Ramos (cell line): ENCODE measurements at regions not wholly inside any gene's neighbourhood (a gene's known extent, or its start where the extent isn't known, plus 50 kb on each side); places are given as distances from the start of the nearest gene placed in this dataset.

Experiments
- in situ Hi-C: fragments of 300-500 bp; cut with MboI; formaldehyde crosslinking; loops from one replicate; pipeline ENCODE4 v1.14.3; 2022; ENCODE audit warnings: low sequenced_read_pairs; ENCODE audit not compliant: unreplicated experiment

GRCh38 chr2:164314148-164314547 is 307.1 kb downstream of the GRB14 start:
- in situ Hi-C loops = no loop called here

GRCh38 chr2:164306872-164307271 is 314.4 kb downstream of the GRB14 start:
- in situ Hi-C loops = no loop called here

GRCh38 chr2:164302786-164303185 is 318.5 kb downstream of the GRB14 start:
- in situ Hi-C loops = no loop called here

- in situ Hi-C loops = no loop called here
Observed at GRCh38 chr2:164288235-164288634, 333.0 kb downstream of the GRB14 start.

GRCh38 chr2:164287056-164287455 is 334.2 kb downstream of the GRB14 start:
- in situ Hi-C loops = no loop called here

DNA sequence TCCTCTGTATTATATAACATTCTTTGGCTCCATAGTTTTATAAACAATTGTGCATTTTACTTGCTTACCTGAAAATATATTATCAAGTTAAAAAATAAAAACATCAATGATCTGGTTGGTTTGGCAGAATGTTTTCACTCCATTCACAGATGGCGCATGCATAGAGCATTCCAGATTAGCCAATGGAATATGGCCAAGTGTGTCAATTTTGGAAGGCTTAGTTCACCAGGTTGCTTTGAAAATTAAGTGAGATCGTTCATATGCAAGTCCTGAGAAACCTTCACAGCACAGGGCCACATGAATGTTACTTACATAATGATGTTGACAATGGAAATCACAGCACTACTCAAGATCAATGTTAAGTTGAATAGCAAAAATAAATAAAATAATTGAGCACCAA is 335.7 kb downstream of the GRB14 start:
- in situ Hi-C loops = no loop called here

- in situ Hi-C loops = no loop called here
Observed at GRCh38 chr2:164281896-164282295, 339.4 kb downstream of the GRB14 start.

GRCh38 chr2:164275659-164276058 is 345.6 kb downstream of the GRB14 start:
- in situ Hi-C loops = no loop called here

- in situ Hi-C loops = no loop called here
Observed at GRCh38 chr2:164260506-164260905, 360.8 kb downstream of the GRB14 start.

- in situ Hi-C loops = no loop called here
Observed at GRCh38 chr2:164257742-164258141, 363.5 kb downstream of the GRB14 start.

DNA sequence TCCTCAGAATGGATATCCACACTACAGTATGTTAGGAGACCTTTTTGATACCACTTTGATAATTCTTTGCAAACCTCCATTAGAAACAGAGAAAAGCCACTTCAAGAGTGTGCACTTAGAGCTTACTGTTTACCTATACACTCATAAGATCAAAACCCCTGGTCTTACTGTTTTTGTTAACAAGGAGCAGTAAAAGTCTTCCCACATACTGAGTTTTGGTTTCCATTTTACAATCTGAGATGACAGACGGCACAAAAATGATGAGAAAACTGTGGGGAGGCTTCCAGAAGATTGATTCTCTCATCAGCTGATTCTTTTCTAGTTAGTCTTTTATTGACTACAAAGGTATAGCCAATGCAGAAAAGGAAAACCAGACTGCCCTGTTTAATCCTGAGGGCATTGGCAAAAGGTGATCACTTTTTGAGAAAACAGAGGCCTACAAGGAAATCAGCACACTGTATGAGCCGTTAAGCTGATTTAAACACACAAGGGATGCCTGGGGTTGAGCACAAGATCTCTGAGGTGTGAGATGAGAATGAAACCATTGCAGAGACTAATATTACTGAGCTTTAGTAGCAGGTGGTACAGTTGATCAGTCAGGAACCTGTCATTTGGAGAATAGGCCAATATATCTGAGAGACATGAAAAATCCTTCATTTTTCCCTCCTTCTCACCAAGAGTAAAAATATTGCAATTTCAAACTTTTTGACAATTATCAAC is 368.6 kb downstream of the GRB14 start:
- in situ Hi-C loops = no loop called here

DNA sequence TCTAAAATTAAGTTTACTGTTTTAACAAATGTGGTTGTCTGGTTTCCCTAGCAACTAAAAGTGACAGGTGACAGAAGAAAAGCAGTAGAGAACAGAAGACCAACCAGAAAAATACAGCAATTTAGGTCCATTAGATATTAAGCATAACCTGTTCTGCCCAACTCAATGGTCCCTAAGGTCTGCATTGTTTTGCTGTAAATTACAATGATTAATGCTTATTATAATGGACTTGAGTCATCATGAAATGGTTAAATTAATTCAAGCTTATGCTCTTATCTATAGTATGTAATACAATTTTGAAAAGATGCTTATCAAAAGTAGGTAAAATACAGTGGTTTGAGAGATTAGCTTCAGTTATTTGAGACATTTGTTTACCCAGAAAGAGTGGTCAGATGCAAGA is 378.0 kb downstream of the GRB14 start:
- in situ Hi-C loops = no loop called here

GRCh38 chr2:164242409-164242808 is 378.9 kb downstream of the GRB14 start:
- in situ Hi-C loops = no loop called here

DNA sequence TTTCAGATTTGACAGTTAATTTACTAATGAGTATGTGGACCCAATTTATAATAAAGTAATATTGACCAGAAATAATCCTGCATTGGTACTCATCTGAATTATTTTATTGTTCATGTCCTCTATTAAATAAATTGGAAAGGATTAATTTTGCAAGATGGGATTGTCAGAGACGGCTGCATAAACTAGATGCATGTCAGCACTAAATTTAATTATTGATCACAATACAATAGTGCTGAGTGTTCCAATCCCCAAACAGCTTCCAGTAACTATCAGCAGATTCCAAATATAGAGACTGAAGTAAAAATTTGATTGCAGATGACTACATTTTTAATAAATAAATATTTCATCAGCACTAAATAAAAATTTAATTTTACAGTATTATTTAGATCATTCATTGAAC is 387.2 kb downstream of the GRB14 start:
- in situ Hi-C loops = no loop called here

DNA sequence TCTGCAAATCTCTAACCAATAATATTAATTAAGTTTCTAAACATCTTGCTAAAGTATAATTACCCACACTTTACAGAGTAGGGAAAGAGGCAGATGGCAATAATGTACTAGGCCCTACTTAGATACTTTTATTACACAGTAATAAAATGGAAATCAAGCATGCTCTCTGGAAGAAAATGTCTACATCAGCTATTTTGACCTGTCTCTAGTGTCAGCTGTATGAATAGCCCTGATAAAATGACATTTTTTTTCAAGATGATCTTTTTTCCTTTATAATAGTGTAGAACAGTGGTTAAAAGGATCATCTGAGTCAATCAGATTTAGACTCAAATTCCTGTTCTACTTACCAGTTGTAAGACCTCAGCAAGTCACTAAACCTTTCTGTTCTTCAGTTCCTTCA is 397.3 kb downstream of the GRB14 start:
- in situ Hi-C loops = no loop called here

DNA sequence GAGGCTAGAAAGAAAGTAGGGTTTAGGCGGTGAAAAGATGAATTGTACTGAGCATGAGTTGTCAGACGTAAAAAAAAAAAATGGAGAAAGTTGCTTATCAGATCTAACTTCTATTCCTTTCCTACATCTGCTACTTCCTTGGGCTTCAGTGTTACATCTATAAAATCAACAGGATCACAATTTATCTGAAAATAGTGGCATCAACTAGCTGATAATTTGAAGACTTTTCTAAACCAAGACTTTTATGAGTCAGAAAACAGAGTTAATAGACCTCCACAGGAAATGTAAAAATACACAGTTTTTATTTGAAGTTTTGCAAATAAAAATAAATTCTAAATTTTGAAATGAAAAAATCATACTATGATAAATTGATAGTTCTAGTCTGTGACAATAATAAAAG is 399.8 kb downstream of the GRB14 start:
- in situ Hi-C loops = no loop called here

GRCh38 chr2:164220265-164220664 is 401.0 kb downstream of the GRB14 start:
- in situ Hi-C loops = no loop called here

- in situ Hi-C loops = no loop called here
Observed at GRCh38 chr2:164213916-164214315, 407.4 kb downstream of the GRB14 start.

DNA sequence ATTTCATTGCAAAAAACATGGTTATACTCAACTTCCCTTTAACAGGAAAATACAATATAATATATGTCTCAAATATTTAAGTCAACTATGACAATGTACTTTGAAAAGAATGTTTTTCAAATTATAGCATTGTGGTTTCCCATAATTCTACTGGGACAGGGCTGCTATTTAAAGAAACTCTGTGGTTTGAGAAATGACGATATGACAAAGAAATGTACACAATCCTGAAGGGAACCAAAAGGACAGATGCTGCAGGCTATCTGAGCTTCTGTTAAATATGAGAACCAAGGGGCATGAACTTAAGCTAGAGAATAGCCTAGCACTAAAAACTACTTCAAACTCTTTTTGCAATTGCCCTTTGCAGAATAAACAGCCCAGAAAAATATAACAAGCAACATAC is 415.9 kb downstream of the GRB14 start:
- in situ Hi-C loops = no loop called here

DNA sequence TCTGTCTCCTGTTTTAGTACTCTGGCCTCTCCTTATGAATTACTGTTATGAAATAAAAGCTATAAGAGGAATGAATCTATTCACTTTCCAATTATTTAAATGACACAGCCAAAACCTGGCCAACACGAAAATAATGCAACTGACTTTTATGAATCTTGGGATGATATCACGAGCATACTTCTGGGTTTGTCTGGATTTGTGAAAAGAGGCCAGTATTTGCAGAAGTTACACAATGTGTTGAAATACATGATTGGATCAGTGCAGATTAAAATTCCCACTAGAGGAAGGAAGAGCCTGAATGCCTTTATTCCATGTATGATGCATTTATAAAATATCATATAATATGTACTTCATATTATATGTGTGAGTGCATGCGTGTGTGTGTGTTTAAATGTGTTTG is 418.2 kb downstream of the GRB14 start:
- in situ Hi-C loops = no loop called here

DNA sequence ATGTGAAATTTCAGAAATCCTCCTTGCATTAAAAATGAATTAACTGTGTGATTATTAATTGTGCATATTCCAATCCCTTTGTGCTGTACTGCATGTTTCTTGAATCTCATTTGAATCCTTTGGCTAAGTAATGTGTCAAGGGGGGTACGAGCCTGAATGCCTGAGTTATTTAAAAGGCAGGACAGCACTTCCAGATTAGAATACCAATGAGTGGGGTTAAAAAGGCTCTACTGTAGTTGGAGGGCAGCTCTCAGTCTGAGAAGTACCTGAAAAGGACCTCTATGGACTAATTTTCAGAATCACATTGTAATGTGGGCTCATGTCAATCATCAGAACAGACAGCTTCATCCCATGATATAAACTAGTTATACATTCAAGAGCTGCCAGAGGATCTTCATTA is 423.0 kb downstream of the GRB14 start:
- in situ Hi-C loops = no loop called here

DNA sequence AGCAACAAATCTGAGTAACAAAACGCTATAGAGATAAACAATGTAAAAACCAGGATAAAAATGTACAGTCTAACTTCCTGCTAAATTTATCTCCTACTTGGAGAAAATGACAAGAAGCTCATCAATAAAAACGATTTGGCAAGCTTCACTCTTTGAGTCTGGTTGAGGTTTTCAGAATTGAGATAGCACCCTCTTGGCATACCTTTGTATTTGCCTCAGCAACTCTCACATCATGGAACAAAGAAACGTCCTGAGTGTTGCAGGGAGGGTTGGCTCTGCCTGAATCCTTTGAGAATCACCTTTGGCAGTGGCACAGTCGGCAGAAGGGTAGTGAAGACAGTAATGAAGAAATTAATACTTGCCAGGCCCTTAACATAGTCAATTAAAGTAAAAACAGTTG is 430.6 kb downstream of the GRB14 start:
- in situ Hi-C loops = no loop called here

GRCh38 chr2:164189851-164190250 is 431.4 kb downstream of the GRB14 start:
- in situ Hi-C loops = no loop called here
